H9 (cell line): ENCODE measurements at regions not wholly inside any gene's neighbourhood (a gene's known extent, or its start where the extent isn't known, plus 50 kb on each side); places are given as distances from the start of the nearest gene placed in this dataset.

Experiments
- DNase-seq: peaks from one replicate; pipeline ENCODE4 v3.0.0-alpha.2; 2017
- H2AFZ ChIP-seq: one replicate; pipeline ENCODE4 v1.6.1; 2013; ENCODE audit warnings: mild to moderate bottlenecking, low read length, control low read depth, moderate library complexity
- H2AK5ac ChIP-seq: 2 replicates; pipeline ENCODE4 v1.6.1; 2013; ENCODE audit warnings: low read length, control low read depth, mixed read lengths; ENCODE audit not compliant: insufficient read length
- H2BK120ac ChIP-seq: one replicate; pipeline ENCODE4 v1.6.1; 2013; ENCODE audit warnings: low read depth, mild to moderate bottlenecking, low read length, control low read depth, inconsistent platforms; ENCODE audit not compliant: poor library complexity, severe bottlenecking
- H2BK12ac ChIP-seq: 2 replicates; pipeline ENCODE4 v1.6.1; 2013; ENCODE audit warnings: low read length, control low read depth, mixed read lengths, low read depth; ENCODE audit not compliant: insufficient read length
- H2BK15ac ChIP-seq: 2 replicates; pipeline ENCODE4 v1.6.1; 2013; ENCODE audit warnings: low read depth, low read length, control low read depth
- H2BK20ac ChIP-seq: one replicate; pipeline ENCODE4 v1.6.1; 2013; ENCODE audit warnings: low read depth, mild to moderate bottlenecking, low read length, control low read depth, inconsistent platforms; ENCODE audit not compliant: poor library complexity, severe bottlenecking
- H2BK5ac ChIP-seq: 2 replicates; pipeline ENCODE4 v1.6.1; 2013; ENCODE audit warnings: low read length, control low read depth, mixed read lengths; ENCODE audit not compliant: insufficient read length
- H3K14ac ChIP-seq: 2 replicates; pipeline ENCODE4 v1.6.1; 2013; ENCODE audit warnings: low read length, control low read depth; ENCODE audit not compliant: insufficient read depth
- H3K18ac ChIP-seq: 2 replicates; pipeline ENCODE4 v1.6.1; 2013; ENCODE audit warnings: low read depth, mild to moderate bottlenecking, mixed read lengths, low read length, control low read depth; ENCODE audit not compliant: insufficient read length
- H3K23ac ChIP-seq: 2 replicates; pipeline ENCODE4 v1.6.1; 2013; ENCODE audit warnings: low read length, control low read depth, mixed read lengths, low read depth; ENCODE audit not compliant: insufficient read length
- H3K23me2 ChIP-seq: 2 replicates; pipeline ENCODE4 v1.6.1; 2013; ENCODE audit warnings: low read depth, mild to moderate bottlenecking, mixed read lengths, low read length, control low read depth; ENCODE audit not compliant: insufficient read length, poor library complexity, severe bottlenecking
- H3K27ac ChIP-seq: 2 replicates; pipeline ENCODE4 v1.5.1; 2013; ENCODE audit warnings: low read length, control low read depth, mixed read lengths, low read depth; ENCODE audit not compliant: insufficient read length
- H3K27me3 ChIP-seq: 2 replicates; pipeline ENCODE4 v1.6.1; 2013; ENCODE audit warnings: low read length, control low read depth, inconsistent platforms; ENCODE audit not compliant: insufficient read depth
- H3K4ac ChIP-seq: 2 replicates; pipeline ENCODE4 v1.6.1; 2013; ENCODE audit warnings: low read depth, mild to moderate bottlenecking, control low read depth, inconsistent platforms, low read length, moderate library complexity
- H3K4me1 ChIP-seq: 2 replicates; pipeline ENCODE4 v1.6.1; 2013; ENCODE audit warnings: low read length, control low read depth, inconsistent platforms; ENCODE audit not compliant: insufficient read depth
- H3K4me2 ChIP-seq: 2 replicates; pipeline ENCODE4 v1.6.1; 2013; ENCODE audit warnings: low read length, control low read depth, mixed read lengths; ENCODE audit not compliant: insufficient read length, insufficient read depth
- H3K56ac ChIP-seq: 2 replicates; pipeline ENCODE4 v1.6.1; 2013; ENCODE audit warnings: low read depth, mild to moderate bottlenecking, mixed read lengths, low read length, control low read depth; ENCODE audit not compliant: insufficient read length
- H3K79me1 ChIP-seq: 2 replicates; pipeline ENCODE4 v1.6.1; 2013; ENCODE audit warnings: low read depth, mild to moderate bottlenecking, moderate library complexity, low read length, control low read depth, inconsistent platforms; ENCODE audit not compliant: insufficient read depth, poor library complexity, severe bottlenecking
- H3K79me2 ChIP-seq: 2 replicates; pipeline ENCODE4 v1.6.1; 2013; ENCODE audit warnings: low read length, control low read depth, inconsistent platforms; ENCODE audit not compliant: insufficient read depth
- H3K9ac ChIP-seq: 2 replicates; pipeline ENCODE4 v1.6.1; 2013; ENCODE audit warnings: low read length, control low read depth, mixed read lengths; ENCODE audit not compliant: insufficient read length; ENCODE audit errors: extremely low read depth
- H3K9me3 ChIP-seq: one replicate; pipeline ENCODE4 v1.6.1; 2013; ENCODE audit warnings: low read depth, low read length, inconsistent platforms; ENCODE audit not compliant: control insufficient read depth
- H3T11ph ChIP-seq: one replicate; pipeline ENCODE4 v1.6.1; 2013; ENCODE audit warnings: mild to moderate bottlenecking, low read length, control low read depth, inconsistent platforms
- H4K20me1 ChIP-seq: one replicate; pipeline ENCODE4 v1.6.1; 2013; ENCODE audit not compliant: control insufficient read depth, insufficient read length, insufficient read depth
- H4K5ac ChIP-seq: 2 replicates; pipeline ENCODE4 v1.6.1; 2013; ENCODE audit warnings: low read depth, mild to moderate bottlenecking, mixed read lengths, low read length, control low read depth; ENCODE audit not compliant: insufficient read length
- H4K8ac ChIP-seq: replicated peaks from 2 replicates; pipeline ENCODE4 v1.6.1; 2013; ENCODE audit warnings: low read length, control low read depth, mixed read lengths, low read depth; ENCODE audit not compliant: insufficient read length
- H4K91ac ChIP-seq: 2 replicates; pipeline ENCODE4 v1.6.1; 2013; ENCODE audit warnings: low read depth, mild to moderate bottlenecking, moderate library complexity, mixed read lengths, low read length, control low read depth; ENCODE audit not compliant: insufficient read length
- H3K27ac Mint-ChIP-seq, 3 experiments: 2 replicates in 2 of 3; 3 replicates in 1 of 3; pipeline ENCODE4 v1.8.0; 2020 to 2021; ENCODE audit warnings: mixed read lengths in 3 of 3, mild to moderate bottlenecking in 1 of 3, moderate library complexity in 1 of 3
- H3K27me3 Mint-ChIP-seq: 2 replicates; pipeline ENCODE4 v1.8.0; 2021; ENCODE audit warnings: low read depth, mild to moderate bottlenecking, moderate library complexity, mixed read lengths
- H3K36me3 Mint-ChIP-seq, 3 experiments: 2 replicates in 2 of 3; 3 replicates in 1 of 3; pipeline ENCODE4 v1.8.0; 2020 to 2021; ENCODE audit warnings: low read depth in 3 of 3, mixed read lengths in 3 of 3; ENCODE audit not compliant: insufficient read depth in 1 of 3
- H3K4me1 Mint-ChIP-seq, 2 experiments: 2 replicates each; pipeline ENCODE4 v1.8.0; 2020; ENCODE audit warnings: mixed read lengths in 2 of 2
- H3K4me3 Mint-ChIP-seq, 2 experiments: 2 replicates in 1 of 2; 3 replicates in 1 of 2; pipeline ENCODE4 v1.8.0; 2020 to 2021; ENCODE audit warnings: mild to moderate bottlenecking in 2 of 2, mixed read lengths in 2 of 2, moderate library complexity in 1 of 2
- H3K9me3 Mint-ChIP-seq, 2 experiments: 2 replicates in 1 of 2; 3 replicates in 1 of 2; pipeline ENCODE4 v1.8.0; 2020; ENCODE audit warnings: mild to moderate bottlenecking in 2 of 2, mixed read lengths in 2 of 2, moderate library complexity in 1 of 2
- CTCF ChIP-seq: fragments of 200-600 bp; sonication (generic); conservative IDR thresholded peaks from 3 replicates; pipeline ENCODE4 v1.8.0; 2021; ENCODE audit warnings: antibody characterized with exemption, mild to moderate bottlenecking
- WGBS: extraction: QIAGEN DNeasy Blood & Tissue Kit; methylation state at CpG from one replicate; pipeline ENCODE4 v1.1.7; 2013; ENCODE audit warnings: missing lambda C conversion rate, low lambda C conversion rate, mixed read lengths; ENCODE audit not compliant: insufficient read length; ENCODE audit errors: extremely low coverage; 5-methylcytosine and 5-hydroxymethylcytosine counted together

- Histone ChIP-seq H4K5ac (no peak overlapping the region), H2BK20ac (no peak overlapping the region), H2AFZ (no peak overlapping the region), H4K91ac (no peak overlapping the region), H3K4me1 (no peaks in the 10 kb centered on the region), H3K79me1 (no peaks in the 10 kb centered on the region), H2BK120ac (no peak overlapping the region), H3K18ac (no peak overlapping the region), H3K56ac (no peak overlapping the region), H3K9ac (no peak overlapping the region), H3K4ac (no peak overlapping the region), H4K8ac (no peak overlapping the region), H2AK5ac (no peak overlapping the region), H3K27ac (no peak overlapping the region), H3K23ac (no peak overlapping the region), H3K4me2 (no peak overlapping the region), H3K27me3 (no peaks in the 10 kb centered on the region), H3T11ph (no peak overlapping the region), H3K79me2 (no peaks in the 10 kb centered on the region), H3K14ac (no peak overlapping the region), H2BK12ac (no peak overlapping the region), H2BK5ac (no peak overlapping the region), H3K23me2 (no peaks in the 10 kb centered on the region), H4K20me1 (no peaks in the 10 kb centered on the region), H2BK15ac (no peak overlapping the region), H3K9me3 (no peaks in the 10 kb centered on the region)
- Mint-ChIP-seq H3K4me3 (no peak overlapping the region), H3K27ac (no peak overlapping the region; a peak in 1 of 7 replicates), H3K36me3 (peaks cover 0 to 8% (median 0%) of the 10 kb centered on the region in 3 experiments; a peak in 3 of 7 replicates), H3K4me1 (peaks cover 3 to 4% of the 10 kb centered on the region in 2 experiments; a peak in 3 of 4 replicates), H3K27me3 (no peaks in the 10 kb centered on the region), H3K9me3 (peaks cover 3 to 4% of the 10 kb centered on the region in 2 experiments; a peak in 3 of 5 replicates)
- no peak for DNase-seq
- WGBS = no CpG with 5 or more reads among the region's 2 CpGs
- TF ChIP-seq CTCF = no peak
Measured at GRCh38 chr13:91245288-91245687, 102.2 kb upstream of the MIR17HG start.
